Neural progenitor cell (in vitro differentiated cells): ENCODE measurements at regions not wholly inside any gene's neighbourhood (a gene's known extent, or its start where the extent isn't known, plus 50 kb on each side); places are given as distances from the start of the nearest gene placed in this dataset.
"Not testable (repeated sequence)": the region's sequence is repeated elsewhere in the genome, so short reads cannot be mapped to it uniquely, and the experiment has no call there.

ENCODE experiments used
- DNase-seq: peaks from one replicate; pipeline ENCODE4 v3.0.0-alpha.2; 2016; ENCODE audit warnings: low spot score
- H2AFZ ChIP-seq: fragments of 200-600 bp; sonication (generic); replicated peaks from 2 replicates; pipeline ENCODE4 v1.6.1; 2016; ENCODE audit warnings: antibody characterized with exemption
- H3F3A ChIP-seq: fragments of 200-600 bp; sonication (generic); 2 replicates; pipeline ENCODE4 v1.6.1; 2016; ENCODE audit warnings: antibody characterized with exemption, low read depth
- H3K27ac ChIP-seq: fragments of 200-600 bp; sonication (generic); 2 replicates; pipeline ENCODE4 v1.5.1; 2016; ENCODE audit warnings: mild to moderate bottlenecking
- H3K27me3 ChIP-seq: fragments of 200-600 bp; sonication (generic); 2 replicates; pipeline ENCODE4 v1.6.1; 2016; ENCODE audit warnings: mild to moderate bottlenecking, moderate library complexity
- H3K36me3 ChIP-seq: fragments of 200-600 bp; sonication (generic); 2 replicates; pipeline ENCODE4 v1.5.1; 2016
- H3K4me1 ChIP-seq: fragments of 200-600 bp; sonication (generic); 2 replicates; pipeline ENCODE4 v1.6.1; 2016; ENCODE audit warnings: mixed run types
- H3K4me2 ChIP-seq: fragments of 200-600 bp; sonication (generic); 2 replicates; pipeline ENCODE4 v1.6.1; 2016
- H3K4me3 ChIP-seq: fragments of 200-600 bp; sonication (generic); 2 replicates; pipeline ENCODE4 v1.5.1; 2016
- H3K79me2 ChIP-seq: fragments of 200-600 bp; sonication (generic); 2 replicates; pipeline ENCODE4 v1.6.1; 2016; ENCODE audit warnings: low read depth
- H3K9ac ChIP-seq: fragments of 200-600 bp; sonication (generic); 2 replicates; pipeline ENCODE4 v1.6.1; 2016
- H3K9me3 ChIP-seq: fragments of 200-600 bp; sonication (generic); 2 replicates; pipeline ENCODE4 v1.5.1; 2016; ENCODE audit warnings: low read depth
- H4K20me1 ChIP-seq: fragments of 200-600 bp; sonication (generic); 2 replicates; pipeline ENCODE4 v1.6.1; 2016; ENCODE audit warnings: low read depth
- H3K27ac Mint-ChIP-seq: 3 replicates; pipeline ENCODE4 v1.8.0; 2021; ENCODE audit warnings: mixed read lengths
- H3K27me3 Mint-ChIP-seq: 2 replicates; pipeline ENCODE4 v1.8.0; 2022; ENCODE audit warnings: low read depth, mild to moderate bottlenecking, inconsistent platforms, moderate library complexity, mixed read lengths; ENCODE audit not compliant: insufficient read depth
- H3K36me3 Mint-ChIP-seq: 3 replicates; pipeline ENCODE4 v1.8.0; 2021; ENCODE audit warnings: mixed read lengths
- H3K4me1 Mint-ChIP-seq: 3 replicates; pipeline ENCODE4 v1.8.0; 2021; ENCODE audit warnings: mixed read lengths
- H3K4me3 Mint-ChIP-seq: 3 replicates; pipeline ENCODE4 v1.8.0; 2021; ENCODE audit warnings: mild to moderate bottlenecking, moderate library complexity, mixed read lengths
- H3K9me3 Mint-ChIP-seq: 3 replicates; pipeline ENCODE4 v1.8.0; 2020; ENCODE audit warnings: mixed read lengths
- CTCF ChIP-seq: fragments of 200-600 bp; sonication (generic); IDR thresholded peaks from 2 replicates; pipeline ENCODE4 v1.5.1; 2017; ENCODE audit warnings: antibody characterized with exemption, mild to moderate bottlenecking
- EZH2 ChIP-seq: fragments of 200-600 bp; sonication (generic); IDR thresholded peaks from 2 replicates; pipeline ENCODE4 v1.6.1; 2017; ENCODE audit warnings: antibody characterized with exemption, mild to moderate bottlenecking, moderate library complexity
- EZH2phosphoT487 ChIP-seq: fragments of 200-600 bp; sonication (generic); IDR thresholded peaks from 2 replicates; pipeline ENCODE4 v1.6.1; 2017; ENCODE audit warnings: antibody characterized with exemption

DNA sequence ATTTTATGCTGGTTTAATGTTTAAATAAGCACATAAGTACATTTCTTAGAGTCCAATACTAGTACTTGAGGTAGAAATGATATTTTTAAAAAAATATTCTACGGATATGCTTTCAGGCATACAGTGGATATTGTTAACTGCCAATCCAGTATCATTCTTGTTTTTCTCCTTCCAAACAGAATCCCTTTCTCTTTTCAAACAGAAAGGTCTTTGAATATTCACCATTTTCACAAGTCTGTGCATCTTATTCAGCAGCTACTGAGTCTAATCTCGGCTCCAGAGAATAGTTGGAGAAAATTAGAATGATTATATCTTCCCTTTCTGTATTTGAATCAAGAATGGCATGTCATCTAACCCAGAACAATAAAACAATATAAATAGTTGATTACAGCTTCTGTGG is 174.5 kb downstream of the GOLGA6L6 start:
- Histone ChIP-seq H3K4me1 (no peaks in the 10 kb centered on the region), H3F3A (no peaks in the 10 kb centered on the region), H3K27me3 (no peaks in the 10 kb centered on the region), H3K27ac (no peak overlapping the region), H3K4me2 (no peak overlapping the region), H3K36me3 (no peaks in the 10 kb centered on the region), H4K20me1 (no peaks in the 10 kb centered on the region), H3K9ac (no peak overlapping the region), H3K4me3 (no peak overlapping the region), H2AFZ (no peak overlapping the region), H3K9me3 (peaks cover 89% of the 10 kb centered on the region), H3K79me2 (no peaks in the 10 kb centered on the region)
- TF ChIP-seq EZH2: no peak
- TF ChIP-seq CTCF: no peak
- no peak for TF ChIP-seq EZH2phosphoT487
- Mint-ChIP-seq H3K27me3 (no peaks in the 10 kb centered on the region), H3K4me1 (no peaks in the 10 kb centered on the region), H3K36me3 (no peaks in the 10 kb centered on the region), H3K9me3 (no peaks in the 10 kb centered on the region), H3K4me3 (no peak overlapping the region), H3K27ac (no peak overlapping the region)
- no peak for DNase-seq

DNA sequence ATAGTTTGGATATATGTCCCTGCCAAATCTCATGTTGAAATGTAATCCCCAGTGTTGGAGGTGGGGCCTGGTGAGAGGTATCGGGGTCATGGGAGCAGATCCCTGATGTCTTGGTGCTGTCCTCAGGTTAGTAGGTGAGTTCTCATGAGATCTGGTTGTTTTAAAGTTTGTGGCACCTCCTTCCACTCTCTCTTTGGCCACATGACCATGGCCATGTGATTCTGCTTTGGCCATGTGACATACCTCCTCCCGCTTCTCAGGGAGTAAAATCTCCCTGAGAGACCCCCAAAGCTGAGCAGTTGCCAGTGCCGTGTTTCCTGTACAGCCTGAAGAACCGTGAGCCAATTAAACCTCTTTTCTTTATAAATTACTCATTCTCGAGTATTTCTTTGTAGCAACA is 178.0 kb downstream of the GOLGA6L6 start:
- H3K4me2 ChIP-seq, H3K9me3 Mint-ChIP-seq: not testable (repeated sequence)

GRCh38 chr15:20361091-20361490 is 180.5 kb downstream of the GOLGA6L6 start:
- Mint-ChIP-seq H3K4me1 (no peaks in the 10 kb centered on the region), H3K36me3 (peaks cover 2% of the 10 kb centered on the region), H3K27ac (no peak overlapping the region), H3K4me3 (no peak overlapping the region), H3K9me3 (peaks cover 4% of the 10 kb centered on the region), H3K27me3 (peaks cover 7% of the 10 kb centered on the region)
- no peaks in the 10 kb centered on the region for H3K27me3 ChIP-seq
- peaks cover 4% of the 10 kb centered on the region for H3K36me3 ChIP-seq
- H3K79me2 ChIP-seq: no peaks in the 10 kb centered on the region
- DNase-seq: no peak
- H2AFZ ChIP-seq: no peak overlapping the region
- no peak overlapping the region for H3K9ac ChIP-seq
- no peak overlapping the region for H3K4me2 ChIP-seq
- H3K27ac ChIP-seq: no peak overlapping the region
- no peaks in the 10 kb centered on the region for H3K4me1 ChIP-seq
- TF ChIP-seq CTCF (no peak), EZH2 (no peak), EZH2phosphoT487 (no peak)
- peaks cover 79% of the 10 kb centered on the region for H3K9me3 ChIP-seq
- H4K20me1 ChIP-seq: no peaks in the 10 kb centered on the region
- H3F3A ChIP-seq: no peaks in the 10 kb centered on the region
- H3K4me3 ChIP-seq: no peak overlapping the region

More for the DNA sequence above, 178.0 kb downstream of the GOLGA6L6 start:
- not testable (repeated sequence) for H2AFZ ChIP-seq, H3K36me3 ChIP-seq, H3K36me3 Mint-ChIP-seq, H3K27ac Mint-ChIP-seq, H3K27ac ChIP-seq, H3K27me3 ChIP-seq, H3K9ac ChIP-seq, H3K4me3 ChIP-seq, H3K79me2 ChIP-seq, H3F3A ChIP-seq, H3K27me3 Mint-ChIP-seq, H3K4me1 ChIP-seq, H3K4me1 Mint-ChIP-seq, H4K20me1 ChIP-seq, H3K4me3 Mint-ChIP-seq, DNase-seq
- peaks cover 93% of the 10 kb centered on the region for H3K9me3 ChIP-seq

- H3K27me3 ChIP-seq: no peaks in the 10 kb centered on the region
- H3K4me2 ChIP-seq: no peak overlapping the region
- Mint-ChIP-seq H3K36me3 (peaks cover 8% of the 10 kb centered on the region), H3K9me3 (peaks cover 4% of the 10 kb centered on the region), H3K27ac (no peak overlapping the region), H3K4me3 (no peak overlapping the region), H3K27me3 (peaks cover 11% of the 10 kb centered on the region), H3K4me1 (no peaks in the 10 kb centered on the region)
- H3K79me2 ChIP-seq: no peaks in the 10 kb centered on the region
- no peaks in the 10 kb centered on the region for H3K4me1 ChIP-seq
- no peak for TF ChIP-seq EZH2
- TF ChIP-seq CTCF: no peak
- no peak for TF ChIP-seq EZH2phosphoT487
- H4K20me1 ChIP-seq: no peaks in the 10 kb centered on the region
- H3K9me3 ChIP-seq: peaks cover 79% of the 10 kb centered on the region
- H2AFZ ChIP-seq: no peak overlapping the region
- no peaks in the 10 kb centered on the region for H3F3A ChIP-seq
- no peak overlapping the region for H3K9ac ChIP-seq
- no peak for DNase-seq
- no peak overlapping the region for H3K27ac ChIP-seq
- peaks cover 4% of the 10 kb centered on the region for H3K36me3 ChIP-seq
- no peak overlapping the region for H3K4me3 ChIP-seq
Observed at GRCh38 chr15:20358779-20359414, 182.7 kb downstream of the GOLGA6L6 start.
